Embryonic facial prominence (tissue), 1 donor: ENCODE measurements at regions not wholly inside any gene's neighbourhood (a gene's known extent, or its start where the extent isn't known, plus 50 kb on each side); places are given as distances from the start of the nearest gene placed in this dataset.

Experiments
- DNase-seq: peaks from one replicate; pipeline ENCODE4 v3.0.0-alpha.2; 2016; ENCODE audit errors: extremely low spot score

- DNase-seq: no peak
Observed at GRCh38 chr2:145352484-145352883, 832.6 kb upstream of the ZEB2 start.

DNA sequence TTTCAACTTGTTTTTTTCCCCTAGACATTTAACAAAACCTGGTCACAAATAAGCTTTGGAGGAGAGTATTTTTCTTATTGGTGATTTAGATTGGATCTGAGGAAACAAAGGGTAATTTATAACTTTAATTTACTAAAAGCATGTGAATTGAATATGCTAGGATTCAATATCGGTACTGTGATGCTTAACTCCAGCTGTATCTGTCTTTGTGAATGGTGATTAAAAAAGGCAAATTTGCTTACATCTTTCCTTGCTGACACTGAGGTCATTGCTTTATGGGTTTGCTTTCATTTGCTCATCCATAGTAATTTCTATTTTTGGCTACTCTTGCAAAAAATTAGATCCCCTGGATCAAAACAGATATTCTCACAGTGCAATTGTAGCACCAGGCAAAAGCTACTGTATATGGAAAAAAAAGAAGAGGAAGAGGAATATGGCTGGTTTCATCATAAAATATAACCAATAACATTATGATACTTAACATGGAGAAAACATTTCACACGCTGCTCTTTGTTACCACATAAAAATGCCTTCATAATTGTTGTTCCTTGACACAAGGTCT, 832.0 kb upstream of the ZEB2 start:
- DNase-seq: no peak

GRCh38 chr2:145350011-145350410, 830.1 kb upstream of the ZEB2 start:
- no peak for DNase-seq

- no peak for DNase-seq
Observed at GRCh38 chr2:145344076-145344724, 824.3 kb upstream of the ZEB2 start.

DNA sequence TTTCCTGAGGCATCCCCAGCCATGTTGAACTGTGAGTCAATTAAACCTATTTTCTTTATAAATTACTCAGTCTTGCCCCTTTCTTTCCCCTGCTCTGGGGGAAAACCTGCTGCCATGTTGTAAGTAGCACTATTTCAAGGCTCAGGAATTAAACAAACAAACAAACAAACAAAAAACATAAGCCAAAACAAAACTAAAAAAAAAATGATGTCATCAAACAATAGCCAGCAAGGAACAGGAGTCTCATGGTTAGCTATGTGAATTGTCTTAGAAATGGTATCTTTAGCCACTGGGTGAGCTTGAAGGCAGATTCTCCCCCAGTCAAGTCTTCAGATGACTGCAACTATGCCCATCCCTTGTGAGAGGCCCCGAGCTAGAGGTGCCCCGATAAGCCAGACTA, 823.4 kb upstream of the ZEB2 start:
- no peak for DNase-seq

DNA sequence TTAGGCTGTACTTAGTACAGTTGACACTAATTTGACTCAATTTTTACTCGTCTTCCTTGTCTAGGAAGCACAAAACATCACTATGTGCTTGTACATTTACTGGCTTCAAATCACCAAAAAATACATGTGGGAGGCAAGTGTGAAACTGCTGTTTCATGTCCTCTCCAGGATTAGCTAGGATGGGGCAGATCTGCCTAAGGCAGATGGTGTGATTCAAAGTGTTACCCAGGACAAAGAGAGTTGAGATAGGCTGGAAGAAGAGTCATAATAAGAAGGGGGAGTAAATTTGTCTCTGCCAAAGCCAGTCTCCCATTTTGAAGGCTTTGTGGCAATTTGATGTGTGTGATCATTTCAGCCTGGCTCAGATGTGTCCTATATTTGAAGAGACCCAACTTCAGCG, 821.6 kb upstream of the ZEB2 start:
- DNase-seq: no peak

DNA sequence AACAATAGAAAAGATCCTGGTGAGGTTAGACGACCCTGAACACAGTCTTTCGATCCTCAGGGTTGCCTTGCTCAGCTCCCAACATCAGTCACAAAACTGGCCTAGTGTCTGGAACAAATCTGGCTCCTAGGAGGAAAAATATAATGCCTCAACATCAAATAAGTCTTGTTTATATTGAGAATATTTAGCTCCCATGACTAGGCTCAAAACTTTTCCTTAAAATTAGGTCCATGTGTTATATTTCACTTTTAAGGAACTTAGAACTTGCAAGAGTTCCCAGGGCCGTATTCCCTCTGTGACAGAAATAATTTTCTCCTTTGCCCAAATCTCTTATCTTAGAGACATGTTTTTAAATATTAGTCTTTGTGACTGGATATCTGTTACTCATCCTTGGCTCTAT, 819.7 kb upstream of the ZEB2 start:
- DNase-seq: no peak

DNA sequence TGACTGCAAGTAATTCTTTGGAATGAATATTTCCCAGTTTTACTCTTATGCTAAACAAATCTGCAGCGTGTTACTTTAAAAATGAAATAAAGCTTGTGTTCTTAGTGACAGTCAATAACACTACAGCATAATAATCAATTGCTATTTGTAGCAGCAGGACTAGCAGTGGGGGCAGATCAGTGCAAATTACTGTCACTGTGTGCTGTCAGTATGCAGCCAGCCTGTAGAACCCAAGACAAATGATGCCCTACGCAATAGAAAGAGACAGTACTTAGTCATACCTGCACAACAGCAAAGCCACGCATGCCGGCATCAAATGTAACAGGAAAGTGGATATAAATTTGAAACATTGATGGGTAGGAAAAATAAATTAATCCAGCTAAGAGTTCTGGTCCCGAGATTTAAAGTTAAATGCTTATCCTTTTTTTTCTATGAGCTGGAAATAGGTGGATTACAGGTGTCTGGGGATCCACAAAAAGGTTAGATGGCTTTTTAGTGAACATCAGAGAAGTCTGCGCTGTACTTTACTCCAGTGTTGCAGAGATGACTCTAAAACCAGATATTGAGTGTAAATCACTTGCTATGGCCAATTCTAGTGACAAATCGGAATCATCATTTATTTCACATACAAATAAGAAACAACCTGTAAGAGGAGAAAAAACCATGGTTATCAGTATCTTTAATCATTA, 812.4 kb upstream of the ZEB2 start:
- no peak for DNase-seq

DNA sequence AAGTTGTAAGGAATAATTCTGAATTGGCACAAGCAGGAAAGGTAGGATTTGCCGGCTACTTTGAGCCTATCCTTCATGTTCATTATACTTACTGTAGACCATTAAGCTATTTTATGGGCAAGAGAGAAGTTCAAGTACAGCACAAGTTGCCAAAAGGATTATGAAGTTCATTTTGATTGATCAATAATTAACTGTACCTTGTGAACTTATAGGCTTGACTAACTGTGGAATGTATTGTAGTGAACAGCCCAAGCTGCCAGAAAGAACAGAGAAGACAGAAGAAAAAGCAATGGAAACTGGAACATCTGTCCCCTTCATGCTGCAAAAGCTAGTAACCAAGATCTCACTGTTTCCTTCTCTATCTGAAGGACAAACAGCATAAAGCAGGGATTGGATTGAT, 810.1 kb upstream of the ZEB2 start:
- no peak for DNase-seq

- DNase-seq: no peak
Observed at GRCh38 chr2:145325485-145325884, 805.6 kb upstream of the ZEB2 start.

DNA sequence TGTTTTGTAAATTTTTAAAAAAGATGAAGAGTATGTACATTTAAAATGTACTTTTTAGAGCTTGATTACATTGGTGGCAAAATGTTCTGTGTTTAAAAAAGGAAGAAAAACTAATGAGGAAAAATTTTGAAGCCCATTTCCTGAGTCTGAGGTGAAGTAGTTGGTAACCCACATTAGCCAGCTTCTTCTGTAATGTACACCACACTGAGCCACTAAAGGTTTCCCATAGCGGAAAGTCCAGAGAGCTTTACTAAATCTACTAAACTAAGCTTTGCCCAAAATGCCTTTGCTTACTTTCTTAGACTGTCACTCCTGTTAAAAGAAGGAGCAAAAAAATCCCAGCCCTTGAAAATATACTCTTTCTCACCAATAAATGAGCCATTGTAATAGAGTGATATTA, 804.8 kb upstream of the ZEB2 start:
- no peak for DNase-seq

DNA sequence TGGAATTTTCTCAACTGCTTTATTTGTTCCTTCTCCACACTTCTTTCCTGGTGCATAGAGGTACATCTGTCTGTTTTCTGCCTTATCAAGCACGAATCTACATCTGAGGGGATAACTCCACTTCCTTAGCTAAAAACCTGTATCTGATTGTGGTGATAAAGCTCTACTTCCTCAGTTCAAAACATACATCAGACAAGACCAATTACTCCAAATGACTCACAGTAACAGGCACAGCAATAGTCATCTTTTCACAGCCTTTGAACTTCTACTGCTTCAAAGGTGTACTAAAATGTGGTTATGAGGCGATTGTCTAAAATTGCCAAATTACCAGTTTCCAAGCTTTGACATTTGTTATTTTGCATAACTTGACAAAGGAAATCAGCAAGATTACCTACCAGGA, 803.6 kb upstream of the ZEB2 start:
- DNase-seq: no peak

DNA sequence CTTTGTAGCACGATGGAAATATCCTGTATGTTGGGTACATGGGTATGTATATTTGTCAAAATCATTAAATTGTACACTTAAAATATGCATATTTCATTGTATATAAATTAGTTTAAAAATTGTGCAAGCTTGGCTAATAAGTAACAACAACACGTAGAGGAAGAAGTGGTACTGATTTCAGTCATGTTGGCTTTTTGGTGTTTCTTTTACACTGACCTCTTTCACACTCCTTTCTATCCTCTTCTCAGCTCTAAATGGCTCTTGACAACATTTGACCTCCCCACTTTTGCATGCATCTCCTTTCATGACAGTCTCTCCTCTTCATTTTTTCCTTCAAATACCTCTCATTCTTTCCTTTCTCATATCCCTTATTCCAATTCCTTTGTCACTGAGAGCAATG, 801.4 kb upstream of the ZEB2 start:
- DNase-seq: no peak

GRCh38 chr2:145316496-145316895, 796.6 kb upstream of the ZEB2 start:
- DNase-seq: no peak

GRCh38 chr2:145315053-145315452, 795.1 kb upstream of the ZEB2 start:
- DNase-seq: no peak

DNA sequence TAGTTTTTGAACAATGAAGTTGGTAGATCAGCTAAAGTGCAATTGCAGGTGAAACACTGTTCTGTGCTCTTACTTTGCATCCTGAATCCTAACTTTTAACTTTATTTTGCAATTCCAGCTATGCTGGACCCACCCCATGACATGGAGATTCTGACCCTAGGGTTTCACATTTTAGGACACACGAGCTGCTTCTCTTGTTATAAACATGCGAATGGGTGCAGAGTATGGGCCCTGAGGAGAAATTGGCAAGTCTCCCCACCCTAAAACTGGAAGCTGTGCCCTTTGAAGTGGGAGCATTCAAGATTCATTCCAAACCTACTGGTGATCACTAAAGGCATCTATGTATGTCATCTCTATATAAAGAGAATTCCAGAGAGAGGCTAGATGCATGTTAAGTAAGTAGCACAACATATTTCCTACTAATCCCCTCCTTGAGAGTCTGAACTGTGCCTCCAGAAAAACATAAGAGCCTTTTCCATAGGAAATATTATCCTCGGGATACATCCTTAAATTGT, 794.3 kb upstream of the ZEB2 start:
- no peak for DNase-seq

DNA sequence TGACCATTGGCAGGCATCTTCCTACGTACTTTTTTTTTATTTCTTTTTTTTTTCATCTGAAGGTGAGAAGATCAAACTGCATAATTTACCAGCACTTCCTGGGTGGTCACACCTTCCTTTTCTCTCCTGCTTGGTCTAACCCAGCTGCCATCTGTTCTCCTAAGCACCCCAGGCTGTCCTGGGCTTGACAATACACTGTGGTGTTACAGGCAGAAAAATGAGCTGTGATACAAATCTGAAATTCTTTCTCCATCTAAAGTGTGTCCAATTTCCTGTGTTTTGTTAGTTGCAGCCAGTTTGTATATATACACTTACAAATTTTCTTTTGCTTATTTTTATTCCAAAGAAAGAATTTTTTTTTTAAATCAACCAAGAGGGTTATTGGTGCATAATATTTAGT, 786.0 kb upstream of the ZEB2 start:
- DNase-seq: no peak

DNA sequence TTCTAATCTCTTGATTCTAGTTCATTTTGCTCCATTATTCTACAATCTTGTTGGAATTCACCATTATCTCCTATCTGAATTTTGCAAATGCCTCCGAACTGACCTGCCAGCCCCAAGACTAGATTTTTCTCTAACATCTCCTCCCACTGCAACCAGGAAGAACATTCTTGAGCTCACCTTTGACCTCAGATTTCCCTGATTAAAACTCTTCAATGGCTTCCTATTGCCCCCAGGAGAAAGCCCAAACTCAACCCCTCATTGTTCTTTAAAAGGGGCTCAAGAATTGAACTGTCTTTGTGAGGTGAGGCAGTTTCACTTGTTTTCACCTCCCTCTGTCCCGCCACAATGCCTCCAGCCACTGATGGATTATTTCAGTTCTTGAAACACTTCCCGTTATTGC, 784.6 kb upstream of the ZEB2 start:
- DNase-seq: no peak

GRCh38 chr2:145303536-145303935, 783.6 kb upstream of the ZEB2 start:
- DNase-seq: no peak

DNA sequence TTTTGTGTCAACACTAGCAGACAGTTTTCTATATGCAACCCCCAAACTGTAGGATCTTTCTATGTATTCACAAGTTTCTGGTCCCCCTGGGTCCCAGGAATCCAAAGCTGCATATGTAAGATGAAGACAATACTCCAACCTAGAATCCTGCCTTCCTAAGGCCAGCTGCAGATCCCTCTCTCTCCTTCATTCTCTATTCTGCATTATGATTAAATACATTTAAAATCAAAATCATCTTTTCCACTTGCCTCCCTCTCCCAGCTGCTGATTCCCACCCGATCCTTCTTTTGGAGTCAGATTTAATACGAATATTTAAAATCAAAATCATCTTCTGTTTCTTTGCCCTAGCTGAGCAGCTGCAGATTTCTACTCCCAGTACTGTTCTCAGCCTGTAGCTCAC, 783.0 kb upstream of the ZEB2 start:
- DNase-seq: no peak

GRCh38 chr2:145302451-145302850, 782.5 kb upstream of the ZEB2 start:
- DNase-seq: no peak

DNA sequence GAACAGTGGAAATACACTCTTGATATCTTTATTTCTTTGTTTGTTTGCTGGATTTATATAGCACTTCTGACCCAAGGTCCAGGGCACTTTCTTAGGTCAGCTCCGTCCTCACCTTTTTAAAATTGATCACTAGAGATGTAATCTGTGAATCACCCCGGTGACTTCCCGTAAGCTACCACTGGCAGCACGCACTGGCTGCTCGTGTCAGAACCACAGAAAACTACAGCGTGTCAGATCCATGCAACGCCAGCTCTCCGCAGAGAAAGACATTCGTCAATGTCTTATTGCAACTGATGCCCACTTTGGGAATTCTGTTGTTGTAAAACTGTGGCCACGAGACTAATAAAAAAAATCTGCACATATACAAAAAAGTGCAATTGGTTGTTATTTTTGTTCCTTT, 779.4 kb upstream of the ZEB2 start:
- DNase-seq: no peak

DNA sequence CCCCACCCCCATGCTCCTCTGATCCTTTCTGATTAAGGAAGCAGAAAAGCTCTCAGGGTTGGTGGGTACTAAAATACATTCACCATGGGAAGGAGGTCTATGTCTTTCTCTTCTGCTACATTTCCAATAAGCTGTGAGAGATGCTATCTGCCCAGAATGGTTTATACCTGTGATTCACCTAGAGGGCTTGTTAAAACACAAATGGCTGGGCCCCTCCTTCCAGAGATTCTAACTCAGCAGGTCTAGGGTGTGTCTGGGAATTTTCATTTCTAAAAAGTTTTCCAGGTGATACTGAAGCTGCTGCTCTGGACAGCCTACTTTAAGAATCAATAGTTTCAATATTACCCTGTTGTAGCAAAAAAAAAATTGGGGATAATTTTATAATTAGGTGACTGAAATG, 772.2 kb upstream of the ZEB2 start:
- no peak for DNase-seq
